Nephron (organoid): ENCODE measurements at regions not wholly inside any gene's neighbourhood (a gene's known extent, or its start where the extent isn't known, plus 50 kb on each side); places are given as distances from the start of the nearest gene placed in this dataset.
A peak's percentile ranks its signal among the peaks of the same experiment; 100 is the strongest.

ENCODE experiments used
- H3K27ac Mint-ChIP-seq, 3 experiments: 2 replicates each; pipeline ENCODE4 v1.8.0; 2020; ENCODE audit warnings: mixed read lengths in 3 of 3, mild to moderate bottlenecking in 2 of 3, moderate library complexity in 1 of 3
- H3K27me3 Mint-ChIP-seq: 2 replicates; pipeline ENCODE4 v1.8.0; 2021; ENCODE audit warnings: low read depth, mild to moderate bottlenecking, moderate library complexity, mixed read lengths
- H3K36me3 Mint-ChIP-seq: 2 replicates; pipeline ENCODE4 v1.8.0; 2020; ENCODE audit warnings: low read depth, mixed read lengths
- H3K4me1 Mint-ChIP-seq: 2 replicates; pipeline ENCODE4 v1.8.0; 2020; ENCODE audit warnings: mixed read lengths
- H3K4me3 Mint-ChIP-seq, 3 experiments: 2 replicates each; pipeline ENCODE4 v1.8.0; 2020; ENCODE audit warnings: mild to moderate bottlenecking in 3 of 3, mixed read lengths in 3 of 3, moderate library complexity in 2 of 3
- H3K9me3 Mint-ChIP-seq: 2 replicates; pipeline ENCODE4 v1.8.0; 2020; ENCODE audit warnings: mixed read lengths
- CTCF ChIP-seq, 3 experiments: fragments of 200-600 bp; sonication (generic); IDR thresholded peaks; one replicate each; pipeline ENCODE4 v1.5.0; 2021; ENCODE audit warnings: antibody characterized with exemption in 3 of 3; ENCODE audit not compliant: unreplicated experiment in 3 of 3

DNA sequence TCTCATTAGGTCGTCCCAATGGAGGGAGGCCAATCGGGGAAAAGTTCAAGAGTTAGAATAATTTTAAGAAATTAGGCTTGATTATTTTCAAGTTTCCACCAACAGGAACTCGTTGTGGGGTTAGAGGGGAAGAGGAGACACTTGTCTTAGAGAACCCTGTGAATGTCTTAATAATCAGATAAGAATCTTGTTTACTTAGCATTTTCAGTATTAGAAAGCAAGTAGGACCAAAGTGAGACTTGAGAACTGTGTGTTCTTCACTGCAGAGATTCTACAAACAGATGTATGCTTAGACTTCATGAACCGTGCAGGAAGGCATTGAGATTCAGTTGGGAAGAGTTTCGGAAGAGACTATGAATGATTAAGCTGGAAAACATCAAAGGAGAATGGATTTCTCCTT is 69.0 kb upstream of the HMHB1 start:
- no peak overlapping the region for H3K4me3 Mint-ChIP-seq
- no peaks in the 10 kb centered on the region for H3K36me3 Mint-ChIP-seq
- no peaks in the 10 kb centered on the region for H3K27me3 Mint-ChIP-seq
- no peaks in the 10 kb centered on the region for H3K9me3 Mint-ChIP-seq
- H3K27ac Mint-ChIP-seq = no peak overlapping the region
- H3K4me1 Mint-ChIP-seq = peaks cover 1% of the 10 kb centered on the region
- no peak for TF ChIP-seq CTCF (IDR thresholded peaks at IDR 0.05; ENCODE audit: unreplicated experiment in 3 of 3)

- H3K27me3 Mint-ChIP-seq = no peaks in the 10 kb centered on the region
- no peak for TF ChIP-seq CTCF (IDR thresholded peaks at IDR 0.05; ENCODE audit: unreplicated experiment in 3 of 3)
- no peaks in the 10 kb centered on the region for H3K4me1 Mint-ChIP-seq
- H3K27ac Mint-ChIP-seq = peak overlapping the region in 1 of 3 experiments; percentile 48
- no peaks in the 10 kb centered on the region for H3K9me3 Mint-ChIP-seq
- no peaks in the 10 kb centered on the region for H3K36me3 Mint-ChIP-seq
- no peak overlapping the region for H3K4me3 Mint-ChIP-seq
These were observed 70.5 kb upstream of the HMHB1 start for GRCh38 chr5:143741421-143741820.

DNA sequence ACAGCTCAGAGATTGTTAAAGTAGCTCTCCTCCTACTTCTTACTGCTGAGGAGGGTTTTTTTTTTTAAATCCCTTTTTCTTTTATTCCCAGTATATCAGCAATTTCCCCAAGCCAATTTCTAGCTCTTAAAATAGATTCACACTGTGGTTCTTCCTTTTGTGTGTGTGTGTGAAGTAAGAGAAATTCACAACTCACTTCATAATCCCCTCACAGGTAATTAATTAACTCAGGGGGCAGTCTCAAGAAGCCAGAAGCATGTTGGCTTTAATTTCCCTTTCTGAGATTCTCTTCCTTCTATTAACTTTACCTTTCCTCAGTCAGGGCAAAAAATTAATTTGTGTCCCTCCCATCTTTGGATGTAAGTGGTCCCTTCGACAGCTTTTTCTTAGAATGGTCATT is 71.0 kb upstream of the HMHB1 start:
- H3K36me3 Mint-ChIP-seq = no peaks in the 10 kb centered on the region
- no peak for TF ChIP-seq CTCF (IDR thresholded peaks at IDR 0.05; ENCODE audit: unreplicated experiment in 3 of 3)
- peak overlapping the region in 1 of 3 experiments; percentile 48 for H3K27ac Mint-ChIP-seq
- no peaks in the 10 kb centered on the region for H3K9me3 Mint-ChIP-seq
- H3K4me3 Mint-ChIP-seq = no peak overlapping the region
- H3K4me1 Mint-ChIP-seq = no peaks in the 10 kb centered on the region
- no peaks in the 10 kb centered on the region for H3K27me3 Mint-ChIP-seq

DNA sequence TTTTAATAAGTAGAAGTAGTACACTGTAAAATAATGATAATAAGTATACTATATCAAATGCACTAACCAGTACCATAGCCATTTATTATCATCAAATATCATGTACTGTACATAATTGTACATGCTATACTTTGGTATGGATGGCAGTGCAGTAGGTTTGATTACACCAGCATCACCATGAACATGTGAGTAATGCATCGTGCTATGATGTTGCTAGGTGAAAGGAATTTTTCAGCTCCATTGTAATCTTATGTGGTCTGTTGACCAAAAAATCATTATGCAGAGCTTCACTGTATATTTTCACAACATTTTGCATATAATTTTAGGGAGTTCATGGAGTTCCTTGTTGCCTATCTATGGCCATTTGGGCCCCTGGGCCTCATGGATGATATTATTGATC is 72.2 kb upstream of the HMHB1 start:
- TF ChIP-seq CTCF (IDR thresholded peaks at IDR 0.05; ENCODE audit: unreplicated experiment in 3 of 3) = no peak
- Mint-ChIP-seq H3K4me3 (no peak overlapping the region), H3K27me3 (no peaks in the 10 kb centered on the region), H3K9me3 (no peaks in the 10 kb centered on the region), H3K4me1 (no peaks in the 10 kb centered on the region), H3K36me3 (no peaks in the 10 kb centered on the region), H3K27ac (no peak overlapping the region)

DNA sequence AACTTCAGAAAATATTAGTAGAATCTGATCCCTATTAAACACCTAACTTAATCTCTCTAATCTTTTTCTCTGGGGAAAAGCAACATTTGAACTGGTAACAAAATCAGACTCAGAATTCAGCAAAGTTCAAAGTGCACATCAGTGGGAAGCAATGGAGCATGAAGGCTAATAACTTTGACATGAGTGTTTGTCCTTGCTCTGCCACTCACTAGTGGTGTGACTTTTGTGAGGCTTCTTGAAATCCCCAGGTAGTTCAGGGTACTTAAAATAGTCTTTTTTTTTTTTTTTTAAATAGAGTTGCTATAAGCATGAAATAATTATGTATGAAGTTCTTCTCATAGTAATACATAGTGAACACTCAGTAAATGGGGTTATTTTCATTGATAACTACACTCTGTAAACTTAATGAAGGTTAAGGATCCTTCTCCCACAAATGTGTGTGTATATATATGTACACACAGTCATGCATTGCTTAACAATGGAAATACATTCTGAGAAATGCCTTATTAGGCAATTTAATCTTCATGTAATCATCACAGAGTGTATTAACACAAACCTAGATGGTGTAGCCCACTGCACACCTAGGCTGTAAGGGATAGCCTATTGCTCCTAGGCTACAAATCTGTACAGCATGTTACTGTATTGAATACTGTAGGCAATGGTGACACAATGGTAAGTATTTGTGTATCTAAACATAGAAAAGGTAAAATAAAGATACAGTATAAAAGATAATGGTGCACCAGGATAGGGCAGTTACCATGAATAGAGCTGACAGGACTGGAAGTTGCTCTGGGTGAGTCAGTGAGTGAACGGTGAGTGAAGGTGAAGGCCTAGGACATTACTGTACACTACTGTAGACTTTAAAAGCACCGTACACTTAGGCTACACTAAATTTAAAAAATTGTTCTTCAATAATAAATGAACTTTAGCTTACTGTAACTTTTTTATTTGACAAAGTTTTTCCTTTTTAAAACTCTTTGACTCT is 73.3 kb upstream of the HMHB1 start:
- Mint-ChIP-seq H3K4me3 (no peak overlapping the region), H3K9me3 (no peaks in the 10 kb centered on the region), H3K27ac (peak overlapping the region in 1 of 3 experiments; percentile 25), H3K36me3 (no peaks in the 10 kb centered on the region), H3K4me1 (no peaks in the 10 kb centered on the region), H3K27me3 (no peaks in the 10 kb centered on the region)
- no peak for TF ChIP-seq CTCF (IDR thresholded peaks at IDR 0.05; ENCODE audit: unreplicated experiment in 3 of 3)

- no peaks in the 10 kb centered on the region for H3K27me3 Mint-ChIP-seq
- no peak for TF ChIP-seq CTCF (IDR thresholded peaks at IDR 0.05; ENCODE audit: unreplicated experiment in 3 of 3)
- no peaks in the 10 kb centered on the region for H3K4me1 Mint-ChIP-seq
- no peaks in the 10 kb centered on the region for H3K9me3 Mint-ChIP-seq
- no peaks in the 10 kb centered on the region for H3K36me3 Mint-ChIP-seq
- H3K27ac Mint-ChIP-seq = no peak overlapping the region
- no peak overlapping the region for H3K4me3 Mint-ChIP-seq
These were observed 74.9 kb upstream of the HMHB1 start for GRCh38 chr5:143737062-143737461.
